Neural cell (in vitro differentiated cells): ENCODE measurements at regions not wholly inside any gene's neighbourhood (a gene's known extent, or its start where the extent isn't known, plus 50 kb on each side); places are given as distances from the start of the nearest gene placed in this dataset.

Source experiments
- H2AFZ ChIP-seq: fragments of 200-600, 300-800 bp; sonication (generic), shearing (Covaris generic); 2 replicates; pipeline ENCODE4 v1.6.0; 2014; ENCODE audit warnings: low read depth, mild to moderate bottlenecking, antibody characterized with exemption, low read length, moderate library complexity
- H3F3A ChIP-seq: fragments of 200-600 bp; shearing (Covaris generic); 2 replicates; pipeline ENCODE4 v1.6.1; 2016; ENCODE audit warnings: mild to moderate bottlenecking, moderate library complexity, mixed read lengths, antibody characterized with exemption, low read length; ENCODE audit not compliant: insufficient read depth, poor library complexity, severe bottlenecking
- H3K27ac ChIP-seq: fragments of 200-600, 300-800 bp; sonication (generic), shearing (Covaris generic); 2 replicates; pipeline ENCODE4 v1.5.1; 2014; ENCODE audit warnings: mild to moderate bottlenecking, low read length, moderate library complexity
- H3K27me3 ChIP-seq: fragments of 300-800, 200-600 bp; sonication (generic), shearing (Covaris generic); 2 replicates; pipeline ENCODE4 v1.6.0; 2014; ENCODE audit warnings: mild to moderate bottlenecking, low read depth, low read length, moderate library complexity; ENCODE audit not compliant: insufficient read depth
- H3K36me3 ChIP-seq: fragments of 300-800, 200-600 bp; sonication (generic), shearing (Covaris generic); 2 replicates; pipeline ENCODE4 v1.5.1; 2014; ENCODE audit warnings: mild to moderate bottlenecking, antibody characterized with exemption, low read length, moderate library complexity; ENCODE audit not compliant: insufficient read depth
- H3K4me2 ChIP-seq: fragments of 300-800, 200-600 bp; sonication (generic), shearing (Covaris generic); 2 replicates; pipeline ENCODE4 v1.6.0; 2014; ENCODE audit warnings: mild to moderate bottlenecking, low read length
- H3K4me3 ChIP-seq: fragments of 300-800, 200-600 bp; sonication (generic), shearing (Covaris generic); 2 replicates; pipeline ENCODE4 v1.5.1; 2014; ENCODE audit warnings: mild to moderate bottlenecking, low read length, moderate library complexity
- H3K79me2 ChIP-seq: fragments of 200-600 bp; shearing (Covaris generic); replicated peaks from 2 replicates; pipeline ENCODE4 v1.6.0; 2014; ENCODE audit warnings: mild to moderate bottlenecking, low read length, moderate library complexity; ENCODE audit not compliant: insufficient read depth
- H3K9ac ChIP-seq: fragments of 300-800, 200-600 bp; sonication (generic), shearing (Covaris generic); 2 replicates; pipeline ENCODE4 v1.6.1; 2016; ENCODE audit warnings: mild to moderate bottlenecking, low read length, mixed read lengths
- H3K9me2 ChIP-seq: fragments of 200-600 bp; shearing (Covaris generic); 2 replicates; pipeline ENCODE4 v1.6.1; 2016; ENCODE audit warnings: mild to moderate bottlenecking, low read length, mixed read lengths; ENCODE audit not compliant: insufficient read depth
- H3K9me3 ChIP-seq: fragments of 200-600, 300-800 bp; sonication (generic), shearing (Covaris generic); 2 replicates; pipeline ENCODE4 v1.6.1; 2016; ENCODE audit warnings: mild to moderate bottlenecking, mixed run types, low read length, moderate library complexity, mixed read lengths
- H4K20me1 ChIP-seq: fragments of 200-600 bp; shearing (Covaris generic); 2 replicates; pipeline ENCODE4 v1.6.1; 2016; ENCODE audit warnings: mild to moderate bottlenecking, mixed run types; ENCODE audit not compliant: insufficient read depth
- EP300 ChIP-seq: fragments of 450-650 bp; conservative IDR thresholded peaks from 2 replicates; pipeline ENCODE4 v1.6.1; 2014; ENCODE audit warnings: antibody characterized with exemption, mild to moderate bottlenecking, moderate library complexity; ENCODE audit not compliant: poor library complexity, severe bottlenecking
- EZH2 ChIP-seq: fragments of 200-600, 300-800 bp; shearing (Covaris generic), sonication (generic); IDR thresholded peaks from 2 replicates; pipeline ENCODE4 v1.6.1; 2014; ENCODE audit warnings: antibody characterized with exemption, low read length, borderline replicate concordance, mild to moderate bottlenecking; ENCODE audit not compliant: insufficient read depth, poor library complexity, severe bottlenecking
- MXI1 ChIP-seq: fragments of 450-650 bp; conservative IDR thresholded peaks from 2 replicates; pipeline ENCODE4 v1.6.1; 2014; ENCODE audit warnings: antibody characterized with exemption, mild to moderate bottlenecking; ENCODE audit not compliant: poor library complexity, severe bottlenecking
- POLR2AphosphoS5 ChIP-seq: IDR thresholded peaks from 2 replicates; pipeline ENCODE4 v1.6.1; 2012
- RAD21 ChIP-seq: fragments of 450-650 bp; conservative IDR thresholded peaks from 2 replicates; pipeline ENCODE4 v1.6.1; 2014; ENCODE audit warnings: antibody characterized with exemption, mild to moderate bottlenecking, moderate library complexity
- REST ChIP-seq: IDR thresholded peaks from 2 replicates; pipeline ENCODE4 v1.6.1; 2012; ENCODE audit warnings: borderline replicate concordance
- SMC3 ChIP-seq: fragments of 450-650 bp; conservative IDR thresholded peaks from 2 replicates; pipeline ENCODE4 v1.6.1; 2014; ENCODE audit warnings: antibody characterized with exemption, mild to moderate bottlenecking, moderate library complexity; ENCODE audit not compliant: poor library complexity
- TAF1 ChIP-seq: IDR thresholded peaks from 2 replicates; pipeline ENCODE4 v1.6.1; 2012; ENCODE audit warnings: low read depth
- TF ChIP-seq, protein P1 (sequence below): fragments of 450-650 bp; IDR thresholded peaks from 2 replicates; pipeline ENCODE4 v1.5.1; 2014; ENCODE audit warnings: antibody characterized with exemption, mild to moderate bottlenecking, moderate library complexity; ENCODE audit not compliant: poor library complexity, severe bottlenecking

- Histone ChIP-seq H3F3A (no peaks in the 10 kb centered on the region), H3K4me2 (no peak overlapping the region), H3K27ac (no peak overlapping the region), H3K9me3 (no peaks in the 10 kb centered on the region), H3K27me3 (no peaks in the 10 kb centered on the region), H3K9me2 (no peaks in the 10 kb centered on the region), H3K36me3 (no peaks in the 10 kb centered on the region), H3K9ac (no peak overlapping the region), H3K79me2 (no peaks in the 10 kb centered on the region), H3K4me3 (no peak overlapping the region), H2AFZ (no peak overlapping the region), H4K20me1 (no peaks in the 10 kb centered on the region)
- TF ChIP-seq TAF1 = no peak
- TF ChIP-seq SMC3 = no peak
- no peak for TF ChIP-seq REST
Measured at GRCh38 chr2:122635686-122636085, 880.2 kb downstream of the TSN start.

GRCh38 chr2:122636097-122636496 is 880.6 kb downstream of the TSN start:
- TF ChIP-seq POLR2AphosphoS5 (no peak), REST (no peak), EP300 (no peak), EZH2 (no peak), RAD21 (no peak), SMC3 (no peak), MXI1 (no peak), TAF1 (no peak)
- TF ChIP-seq, protein P1, sequence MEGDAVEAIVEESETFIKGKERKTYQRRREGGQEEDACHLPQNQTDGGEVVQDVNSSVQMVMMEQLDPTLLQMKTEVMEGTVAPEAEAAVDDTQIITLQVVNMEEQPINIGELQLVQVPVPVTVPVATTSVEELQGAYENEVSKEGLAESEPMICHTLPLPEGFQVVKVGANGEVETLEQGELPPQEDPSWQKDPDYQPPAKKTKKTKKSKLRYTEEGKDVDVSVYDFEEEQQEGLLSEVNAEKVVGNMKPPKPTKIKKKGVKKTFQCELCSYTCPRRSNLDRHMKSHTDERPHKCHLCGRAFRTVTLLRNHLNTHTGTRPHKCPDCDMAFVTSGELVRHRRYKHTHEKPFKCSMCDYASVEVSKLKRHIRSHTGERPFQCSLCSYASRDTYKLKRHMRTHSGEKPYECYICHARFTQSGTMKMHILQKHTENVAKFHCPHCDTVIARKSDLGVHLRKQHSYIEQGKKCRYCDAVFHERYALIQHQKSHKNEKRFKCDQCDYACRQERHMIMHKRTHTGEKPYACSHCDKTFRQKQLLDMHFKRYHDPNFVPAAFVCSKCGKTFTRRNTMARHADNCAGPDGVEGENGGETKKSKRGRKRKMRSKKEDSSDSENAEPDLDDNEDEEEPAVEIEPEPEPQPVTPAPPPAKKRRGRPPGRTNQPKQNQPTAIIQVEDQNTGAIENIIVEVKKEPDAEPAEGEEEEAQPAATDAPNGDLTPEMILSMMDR = no peak
- Histone ChIP-seq H3K9me3 (no peaks in the 10 kb centered on the region), H3F3A (no peaks in the 10 kb centered on the region), H3K27me3 (no peaks in the 10 kb centered on the region), H3K9ac (no peak overlapping the region), H2AFZ (no peak overlapping the region), H4K20me1 (no peaks in the 10 kb centered on the region), H3K9me2 (no peaks in the 10 kb centered on the region), H3K36me3 (no peaks in the 10 kb centered on the region), H3K4me2 (no peak overlapping the region), H3K79me2 (no peaks in the 10 kb centered on the region), H3K27ac (no peak overlapping the region), H3K4me3 (no peak overlapping the region)
